ENCODE measurements at regions not wholly inside any gene's neighbourhood (a gene's known extent, or its start where the extent isn't known, plus 50 kb on each side); places are given as distances from the start of the nearest gene placed in this dataset.

- H3K4me2 ChIP-seq (ENCODE audit: low read length): no peak overlapping the region
- no peaks in the 10 kb centered on the region for H3K4me1 ChIP-seq (ENCODE audit: control insufficient read depth in 1 of 2, insufficient read depth in 2 of 2, low read length in 2 of 2)
- H3K27me3 ChIP-seq (ENCODE audit: insufficient read depth, low read length): no peaks in the 10 kb centered on the region
- no peaks in the 10 kb centered on the region for H3K79me2 ChIP-seq (ENCODE audit: insufficient read depth, low read length)
- CTCF ChIA-PET: no interaction called here
- H4K20me1 ChIP-seq (ENCODE audit: insufficient read depth): no peaks in the 10 kb centered on the region
- TF ChIP-seq POLR2AphosphoS5 (IDR thresholded peaks at IDR 0.05; ENCODE audit: low read depth, low read length) (no peak), RAD21 (IDR thresholded peaks at IDR 0.05; ENCODE audit: low read depth) (no peak), REST (IDR thresholded peaks at IDR 0.05; ENCODE audit: low read depth) (no peak), EZH2phosphoT487 (IDR thresholded peaks at IDR 0.05; ENCODE audit: borderline replicate concordance) (no peak), EGR1 (IDR thresholded peaks at IDR 0.05; ENCODE audit: low read depth) (no peak), CEBPB (IDR thresholded peaks at IDR 0.05; ENCODE audit: low read depth) (no peak), ZBTB33 (IDR thresholded peaks at IDR 0.05; ENCODE audit: extremely low read depth, insufficient replicate concordance, low read length) (no peak), SRF (IDR thresholded peaks at IDR 0.05; ENCODE audit: low read depth) (no peak), SP1 (IDR thresholded peaks at IDR 0.05; ENCODE audit: low read depth) (no peak), EZH2 (IDR thresholded peaks at IDR 0.05) (no peak), MAX (IDR thresholded peaks at IDR 0.05) (no peak), SIN3A (IDR thresholded peaks at IDR 0.05; ENCODE audit: low read depth) (no peak), ELF1 (IDR thresholded peaks at IDR 0.05; ENCODE audit: borderline replicate concordance, low read depth) (no peak)
- ATAC-seq: no peak
- H3K9me2 ChIP-seq (ENCODE audit: insufficient read depth): no peaks in the 10 kb centered on the region
- no peak overlapping the region for H3K27ac ChIP-seq (ENCODE audit: low read depth, low read length)
- H3K4me3 ChIP-seq (replicated peaks in 1 of 2; ENCODE audit: low read depth in 1 of 2, low read length in 2 of 2): no peak overlapping the region
- POLR2A ChIA-PET: no interaction called here
- intact Hi-C loops (cut with micrococcal nuclease): no loop called here
- no peaks in the 10 kb centered on the region for H3K9me3 ChIP-seq (ENCODE audit: control insufficient read depth in 1 of 2, insufficient read depth in 1 of 2, low read depth in 1 of 2, low read length in 2 of 2)
- H2AFZ ChIP-seq (ENCODE audit: low read depth, low read length, poor library complexity, severe bottlenecking): no peak overlapping the region
- H3K36me3 ChIP-seq (ENCODE audit: control insufficient read depth in 1 of 2, insufficient read depth in 2 of 2, low read length in 2 of 2): no peaks in the 10 kb centered on the region
- H3K9ac ChIP-seq (ENCODE audit: low read length): no peak overlapping the region
- BruUV-seq (replicated peaks): no TSS peak
- RAD21 ChIA-PET (ENCODE audit: low non-redundant PET in 1 of 2, low total read pairs in 2 of 2, uncharacterized antibody in 2 of 2, unreplicated experiment in 2 of 2): no interaction called here
- DNase-seq (ENCODE audit: low read depth, low spot score): no peak
These were observed 163.6 kb upstream of the SPEF2 start for GRCh38 chr5:35454011-35454525.

Measured in HCT116 (cell line).